Neural cell (in vitro differentiated cells): ENCODE measurements at regions not wholly inside any gene's neighbourhood (a gene's known extent, or its start where the extent isn't known, plus 50 kb on each side); places are given as distances from the start of the nearest gene placed in this dataset.

Experiments used
- EZH2 ChIP-seq: fragments of 200-600, 300-800 bp; shearing (Covaris generic), sonication (generic); IDR thresholded peaks from 2 replicates; pipeline ENCODE4 v1.6.1; 2014; ENCODE audit warnings: antibody characterized with exemption, low read length, borderline replicate concordance, mild to moderate bottlenecking; ENCODE audit not compliant: insufficient read depth, poor library complexity, severe bottlenecking
- REST ChIP-seq: IDR thresholded peaks from 2 replicates; pipeline ENCODE4 v1.6.1; 2012; ENCODE audit warnings: borderline replicate concordance
- TF ChIP-seq, protein P1 (sequence below): fragments of 450-650 bp; IDR thresholded peaks from 2 replicates; pipeline ENCODE4 v1.5.1; 2014; ENCODE audit warnings: antibody characterized with exemption, mild to moderate bottlenecking, moderate library complexity; ENCODE audit not compliant: poor library complexity, severe bottlenecking

GRCh38 chr7:54697659-54698186, 61.3 kb downstream of the SEC61G start:
- TF ChIP-seq, protein P1, sequence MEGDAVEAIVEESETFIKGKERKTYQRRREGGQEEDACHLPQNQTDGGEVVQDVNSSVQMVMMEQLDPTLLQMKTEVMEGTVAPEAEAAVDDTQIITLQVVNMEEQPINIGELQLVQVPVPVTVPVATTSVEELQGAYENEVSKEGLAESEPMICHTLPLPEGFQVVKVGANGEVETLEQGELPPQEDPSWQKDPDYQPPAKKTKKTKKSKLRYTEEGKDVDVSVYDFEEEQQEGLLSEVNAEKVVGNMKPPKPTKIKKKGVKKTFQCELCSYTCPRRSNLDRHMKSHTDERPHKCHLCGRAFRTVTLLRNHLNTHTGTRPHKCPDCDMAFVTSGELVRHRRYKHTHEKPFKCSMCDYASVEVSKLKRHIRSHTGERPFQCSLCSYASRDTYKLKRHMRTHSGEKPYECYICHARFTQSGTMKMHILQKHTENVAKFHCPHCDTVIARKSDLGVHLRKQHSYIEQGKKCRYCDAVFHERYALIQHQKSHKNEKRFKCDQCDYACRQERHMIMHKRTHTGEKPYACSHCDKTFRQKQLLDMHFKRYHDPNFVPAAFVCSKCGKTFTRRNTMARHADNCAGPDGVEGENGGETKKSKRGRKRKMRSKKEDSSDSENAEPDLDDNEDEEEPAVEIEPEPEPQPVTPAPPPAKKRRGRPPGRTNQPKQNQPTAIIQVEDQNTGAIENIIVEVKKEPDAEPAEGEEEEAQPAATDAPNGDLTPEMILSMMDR: no peak
- TF ChIP-seq REST: no peak
- no peak for TF ChIP-seq EZH2
